PC-9 (cell line): ENCODE measurements at regions not wholly inside any gene's neighbourhood (a gene's known extent, or its start where the extent isn't known, plus 50 kb on each side); places are given as distances from the start of the nearest gene placed in this dataset.

Source experiments
- BruUV-seq: library from RNA; stranded (reverse); fragments of 400-500 nt; replicated peaks from 2 replicates; lab custom pipeline; 2021; lab: Mats Ljungman, UMichigan
- CTCF ChIA-PET: fragments of 300-600 bp; sonication (Branson Sonifier 250); formaldehyde crosslinking; loops from one replicate; lab custom pipeline; 2022; ENCODE audit warnings: antibody characterized with exemption; lab: Charles Lee
- POLR2A ChIA-PET: fragments of 300-600 bp; sonication (Branson Sonifier 250); formaldehyde crosslinking; loops from one replicate; lab custom pipeline; 2022; ENCODE audit warnings: antibody characterized with exemption; ENCODE audit not compliant: unreplicated experiment; lab: Charles Lee
- DNase-seq, 2 experiments: peaks; one replicate each; pipeline versions ENCODE4 v3.0.0 to v3.0.0-alpha.2; 2015 to 2022; ENCODE audit warnings: mixed read lengths in 1 of 2
- H2AFZ ChIP-seq: fragments of 200-600 bp; sonication (generic); 2 replicates; pipeline ENCODE4 v1.8.1; 2017; ENCODE audit warnings: antibody characterized with exemption
- H3F3A ChIP-seq: fragments of 200-600 bp; sonication (generic); 2 replicates; pipeline ENCODE4 v1.8.1; 2017; ENCODE audit warnings: antibody characterized with exemption, mild to moderate bottlenecking, low read depth; ENCODE audit not compliant: insufficient read depth
- H3K27ac ChIP-seq: fragments of 200-600 bp; sonication (generic); 2 replicates; pipeline ENCODE4 v1.6.1; 2016; ENCODE audit warnings: mixed run types
- H3K27me3 ChIP-seq: fragments of 200-600 bp; sonication (generic); 2 replicates; pipeline ENCODE4 v1.6.1; 2016; ENCODE audit warnings: low read depth, mixed run types; ENCODE audit not compliant: insufficient read depth
- H3K36me3 ChIP-seq: fragments of 200-600 bp; sonication (generic); 2 replicates; pipeline ENCODE4 v1.6.1; 2016; ENCODE audit warnings: low read depth, mixed run types
- H3K4me1 ChIP-seq: fragments of 200-600 bp; sonication (generic); replicated peaks from 2 replicates; pipeline ENCODE4 v1.6.1; 2016; ENCODE audit warnings: mixed run types; ENCODE audit not compliant: insufficient read depth
- H3K4me2 ChIP-seq: fragments of 200-600 bp; sonication (generic); 2 replicates; pipeline ENCODE4 v1.6.1; 2017; ENCODE audit warnings: mixed run types
- H3K4me3 ChIP-seq: fragments of 200-600 bp; sonication (generic); 2 replicates; pipeline ENCODE4 v1.6.1; 2016; ENCODE audit warnings: mixed run types
- H3K79me2 ChIP-seq: fragments of 200-600 bp; sonication (generic); 2 replicates; pipeline ENCODE4 v1.6.1; 2017; ENCODE audit warnings: low read depth, mixed run types
- H3K9me2 ChIP-seq: fragments of 200-600 bp; sonication (generic); 2 replicates; pipeline ENCODE4 v1.8.1; 2017; ENCODE audit warnings: mild to moderate bottlenecking; ENCODE audit not compliant: insufficient read depth
- H3K9me3 ChIP-seq: fragments of 200-600 bp; sonication (generic); 2 replicates; pipeline ENCODE4 v1.8.1; 2016; ENCODE audit warnings: low read depth; ENCODE audit not compliant: insufficient read depth
- H4K20me1 ChIP-seq: fragments of 200-600 bp; sonication (generic); 2 replicates; pipeline ENCODE4 v1.8.1; 2017; ENCODE audit not compliant: insufficient read depth
- CTCF ChIP-seq: fragments of 200-600 bp; sonication (generic); conservative IDR thresholded peaks from 2 replicates; pipeline ENCODE4 v1.6.1; 2017; ENCODE audit warnings: mixed run types, antibody characterized with exemption, mild to moderate bottlenecking, moderate library complexity
- EZH2 ChIP-seq: fragments of 200-600 bp; sonication (generic); IDR thresholded peaks from 2 replicates; pipeline ENCODE4 v1.8.0; 2017; ENCODE audit warnings: antibody characterized with exemption, low read depth
- intact Hi-C: fragments of 100-400 bp; cut with micrococcal nuclease; formaldehyde crosslinking; loops from one replicate; pipeline ENCODE4 v1.10.0; 2022; ENCODE audit not compliant: unreplicated experiment

DNA sequence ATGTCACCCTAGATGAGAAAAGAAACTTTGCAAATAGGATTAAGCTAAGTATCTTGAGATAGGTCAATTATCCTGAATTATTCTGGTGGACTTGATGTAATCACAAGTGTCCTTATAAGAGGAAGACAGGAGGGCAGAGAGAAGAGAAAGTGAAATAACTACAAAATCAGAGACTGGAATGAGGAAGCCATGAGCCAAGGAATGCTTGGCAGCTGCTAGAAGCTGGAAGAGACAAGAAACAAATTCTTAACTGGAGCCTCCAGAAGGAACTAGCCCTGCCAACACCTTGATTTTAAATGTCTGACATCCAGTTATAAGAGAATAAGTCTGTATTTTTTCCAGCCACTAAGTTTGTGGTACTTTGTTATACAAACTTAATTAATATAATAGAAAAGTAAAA is 480.0 kb downstream of the NR2F1-AS1 start:
- Histone ChIP-seq H3F3A (0 out of 2 replicates have a peak, but pooled peaks cover 4% of the 10 kb centered on the region), H3K27me3 (no peaks in the 10 kb centered on the region), H3K4me3 (no peak overlapping the region), H3K79me2 (no peaks in the 10 kb centered on the region), H3K36me3 (no peaks in the 10 kb centered on the region), H2AFZ (no peak overlapping the region), H3K9me3 (peaks cover 3% of the 10 kb centered on the region), H3K9me2 (no peaks in the 10 kb centered on the region), H3K27ac (no peak overlapping the region), H3K4me2 (no peak overlapping the region), H3K4me1 (no peaks in the 10 kb centered on the region), H4K20me1 (no peaks in the 10 kb centered on the region)
- DNase-seq: no peak
- TF ChIP-seq CTCF (no peak), EZH2 (no peak)
- BruUV-seq: no TSS peak
- ChIA-PET CTCF (no interaction called here), POLR2A (no interaction called here)
- intact Hi-C loops: no loop called here

GRCh38 chr5:93100428-93100827 is 480.6 kb downstream of the NR2F1-AS1 start:
- ChIA-PET CTCF (no interaction called here), POLR2A (no interaction called here)
- no peak for DNase-seq
- Histone ChIP-seq H3K9me3 (peaks cover 3% of the 10 kb centered on the region), H3K4me1 (no peaks in the 10 kb centered on the region), H2AFZ (no peak overlapping the region), H3K79me2 (no peaks in the 10 kb centered on the region), H3F3A (0 out of 2 replicates have a peak, but pooled peaks cover 4% of the 10 kb centered on the region), H3K4me3 (no peak overlapping the region), H3K4me2 (no peak overlapping the region), H3K36me3 (no peaks in the 10 kb centered on the region), H3K27ac (no peak overlapping the region), H3K27me3 (no peaks in the 10 kb centered on the region), H4K20me1 (no peaks in the 10 kb centered on the region), H3K9me2 (no peaks in the 10 kb centered on the region)
- TF ChIP-seq EZH2 (no peak), CTCF (no peak)
- intact Hi-C loops: no loop called here
- no TSS peak for BruUV-seq

DNA sequence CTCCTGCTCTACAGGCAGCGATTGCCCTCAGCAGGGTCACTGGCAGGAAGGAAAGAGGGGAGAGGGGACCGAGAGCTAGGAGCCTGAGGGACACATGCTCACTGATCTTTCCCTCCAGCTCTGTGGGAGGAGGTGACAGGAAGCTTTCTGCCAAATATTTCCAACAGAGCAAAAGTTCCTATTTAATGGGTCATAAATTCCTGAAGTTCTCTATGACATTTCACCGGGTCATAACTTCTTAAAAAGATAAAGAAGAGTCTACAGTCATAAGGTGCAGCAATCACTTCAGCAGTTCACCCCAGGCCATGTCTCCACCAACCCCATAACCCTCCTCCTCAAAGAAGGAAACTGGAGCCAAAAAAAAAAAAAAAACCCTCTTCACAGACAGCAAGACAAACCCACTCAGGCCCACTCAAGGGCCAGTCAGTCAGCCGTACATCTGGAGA is 481.1 kb downstream of the NR2F1-AS1 start:
- no peak overlapping the region for H3K27ac ChIP-seq
- no peak for TF ChIP-seq CTCF
- no TSS peak for BruUV-seq
- H3K4me2 ChIP-seq: no peak overlapping the region
- H3K4me3 ChIP-seq: no peak overlapping the region
- peaks cover 3% of the 10 kb centered on the region for H3K9me3 ChIP-seq
- 0 out of 2 replicates have a peak, but pooled peaks cover 4% of the 10 kb centered on the region for H3F3A ChIP-seq
- H2AFZ ChIP-seq: no peak overlapping the region
- no peak for DNase-seq
- ChIA-PET POLR2A (no interaction called here), CTCF (no interaction called here)
- intact Hi-C loops: loop anchor here (10.0 kb wide), 1 partner anchor 705 kb away; no protein-coding TSS in a partner anchor
- no peaks in the 10 kb centered on the region for H3K36me3 ChIP-seq
- no peaks in the 10 kb centered on the region for H3K27me3 ChIP-seq
- no peaks in the 10 kb centered on the region for H3K9me2 ChIP-seq
- no peaks in the 10 kb centered on the region for H4K20me1 ChIP-seq
- H3K79me2 ChIP-seq: no peaks in the 10 kb centered on the region
- H3K4me1 ChIP-seq: no peaks in the 10 kb centered on the region
